ENCODE measurements at regions not wholly inside any gene's neighbourhood (a gene's known extent, or its start where the extent isn't known, plus 50 kb on each side); places are given as distances from the start of the nearest gene placed in this dataset.
"Not testable (repeated sequence)": the region's sequence is repeated elsewhere in the genome, so short reads cannot be mapped to it uniquely, and the experiment has no call there.

DNA sequence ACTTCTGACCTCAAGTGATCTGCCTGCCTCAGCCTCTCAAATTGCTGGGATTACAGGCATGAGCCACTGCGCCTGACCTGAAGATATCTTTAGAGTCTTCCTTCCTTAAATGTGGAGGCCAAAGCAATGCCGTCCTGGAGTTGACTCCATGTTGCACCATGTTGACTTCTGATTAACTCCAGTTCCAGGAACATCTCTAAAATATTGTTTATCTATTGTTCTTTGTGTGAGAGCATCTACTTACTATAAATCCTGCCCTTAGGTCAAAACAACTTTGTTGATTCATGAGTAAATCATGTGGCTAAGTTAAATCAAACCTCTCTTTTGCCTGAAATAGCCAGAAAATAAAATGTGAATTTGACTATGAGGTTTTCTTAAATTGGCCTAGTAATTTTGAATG lies 56.6 kb upstream of the CAPRIN1 start:
- no peaks in the 10 kb centered on the region for H3K4me1 ChIP-seq
- H3K9me3 ChIP-seq, result no peaks in the 10 kb centered on the region
- no peaks in the 10 kb centered on the region for H3K27me3 ChIP-seq
- no peak overlapping the region for H3K4me3 ChIP-seq
- H3K36me3 ChIP-seq, result no peaks in the 10 kb centered on the region
- no peak for TF ChIP-seq POLR2A (IDR thresholded peaks at IDR 0.05)
- no peak for TF ChIP-seq POLR2AphosphoS5 (IDR thresholded peaks at IDR 0.05; ENCODE audit: insufficient read depth in 1 of 2, low read depth in 1 of 2)
- no peak for TF ChIP-seq CTCF (IDR thresholded peaks at IDR 0.05)
- no peak overlapping the region for H3K27ac ChIP-seq
- intact Hi-C loops (cut with DNase I), result no loop called here
- DNase-seq (ENCODE audit: extremely low spot score in 2 of 2), result no peak

- H3K9me3 ChIP-seq; H3K4me3 ChIP-seq; DNase-seq (ENCODE audit: extremely low spot score in 2 of 2); H3K27ac ChIP-seq; H3K36me3 ChIP-seq; H3K4me1 ChIP-seq; intact Hi-C loops (cut with DNase I); H3K27me3 ChIP-seq: not testable (repeated sequence)
Measured at GRCh38 chr11:33991136-33991535, 60.4 kb upstream of the CAPRIN1 start.

DNA sequence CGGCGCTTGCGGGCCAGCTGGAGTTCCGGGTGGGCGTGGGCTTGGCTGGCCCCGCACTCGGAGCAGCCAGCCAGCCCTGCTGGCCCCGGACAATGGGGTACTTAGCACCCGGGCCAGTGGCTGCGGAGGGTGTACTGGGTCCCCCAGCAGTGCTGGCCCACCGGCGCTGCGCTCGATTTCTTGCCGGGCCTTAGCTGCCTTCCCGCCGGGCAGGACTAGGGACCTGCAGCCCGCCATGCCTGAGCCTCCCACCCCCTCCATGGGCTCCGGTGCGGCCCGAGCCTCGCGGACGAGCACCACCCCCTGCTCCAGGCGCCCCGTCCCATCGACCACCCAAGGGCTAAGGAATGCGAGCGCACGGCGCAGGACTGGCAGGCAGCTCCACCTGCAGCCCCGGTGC lies 61.4 kb upstream of the CAPRIN1 start:
- intact Hi-C loops (cut with DNase I); H3K4me1 ChIP-seq; H3K27me3 ChIP-seq; H3K9me3 ChIP-seq; H3K27ac ChIP-seq; DNase-seq (ENCODE audit: extremely low spot score in 2 of 2); H3K4me3 ChIP-seq; H3K36me3 ChIP-seq: not testable (repeated sequence)

DNA sequence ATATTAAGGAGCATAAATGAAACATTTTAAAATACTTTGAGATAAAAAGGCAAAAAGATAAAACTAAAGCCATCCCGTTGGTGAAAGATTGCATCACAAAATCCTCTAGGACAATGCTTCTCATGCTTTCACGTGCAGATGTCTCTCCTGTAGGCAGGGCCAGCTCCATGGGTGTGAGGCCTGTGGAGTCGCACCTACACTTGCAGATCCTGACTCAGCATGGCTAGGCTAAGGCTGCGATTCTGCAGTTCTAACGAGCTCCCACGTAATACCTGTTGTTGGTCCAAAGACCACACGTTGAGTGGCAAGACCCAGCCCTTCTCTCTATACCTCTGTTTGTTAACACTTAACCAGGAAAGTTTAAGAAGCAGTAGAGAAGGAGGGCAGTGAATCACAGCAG lies 62.1 kb upstream of the CAPRIN1 start:
- TF ChIP-seq CTCF (IDR thresholded peaks at IDR 0.05) (no peak), POLR2A (IDR thresholded peaks at IDR 0.05) (no peak), POLR2AphosphoS5 (IDR thresholded peaks at IDR 0.05; ENCODE audit: insufficient read depth in 1 of 2, low read depth in 1 of 2) (no peak)
- H3K36me3 ChIP-seq, result no peaks in the 10 kb centered on the region
- no peak overlapping the region for H3K4me3 ChIP-seq
- intact Hi-C loops (cut with DNase I), result no loop called here
- H3K9me3 ChIP-seq, result no peaks in the 10 kb centered on the region
- no peaks in the 10 kb centered on the region for H3K27me3 ChIP-seq
- no peak overlapping the region for H3K27ac ChIP-seq
- DNase-seq (ENCODE audit: extremely low spot score in 2 of 2), result no peak
- H3K4me1 ChIP-seq, result no peaks in the 10 kb centered on the region

GRCh38 chr11:33988586-33989370 lies 62.8 kb upstream of the CAPRIN1 start:
- H3K36me3 ChIP-seq, result no peaks in the 10 kb centered on the region
- no peak overlapping the region for H3K27ac ChIP-seq
- TF ChIP-seq POLR2AphosphoS5 (IDR thresholded peaks at IDR 0.05; ENCODE audit: insufficient read depth in 1 of 2, low read depth in 1 of 2) (no peak), CTCF (IDR thresholded peaks at IDR 0.05) (no peak), POLR2A (IDR thresholded peaks at IDR 0.05) (no peak)

DNA sequence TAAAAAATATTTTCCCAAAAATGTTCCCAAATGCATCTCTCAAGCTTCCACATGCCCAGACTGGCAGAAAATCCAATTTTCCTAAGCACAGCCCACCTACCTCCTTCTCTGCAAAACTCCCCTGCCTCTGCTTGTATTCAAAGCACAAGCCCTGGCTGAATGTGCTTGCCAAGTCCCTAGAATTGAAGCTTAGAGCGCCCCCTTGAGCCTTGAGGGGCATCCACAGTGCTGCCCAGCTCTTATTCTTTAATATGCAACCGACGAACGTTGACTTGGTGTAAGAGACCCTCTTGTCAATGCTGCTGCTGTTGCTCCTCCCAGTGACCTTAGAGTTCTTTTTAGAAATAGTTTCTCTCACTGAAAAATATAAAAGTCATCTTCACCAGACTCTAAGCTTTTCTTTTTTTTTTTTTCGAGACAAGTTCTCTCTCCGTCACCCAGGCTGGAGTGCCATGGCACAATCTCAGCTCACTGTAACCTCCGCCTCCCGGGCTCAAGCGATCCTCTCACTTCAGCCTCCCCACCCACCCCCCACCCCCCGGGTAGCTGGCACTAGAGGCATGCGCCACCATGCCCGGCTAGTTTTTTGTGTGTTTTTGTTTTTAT lies 63.5 kb upstream of the CAPRIN1 start:
- no peaks in the 10 kb centered on the region for H3K36me3 ChIP-seq
- TF ChIP-seq CTCF (IDR thresholded peaks at IDR 0.05), result peak; percentile 37 to 83 (median 63)
- TF ChIP-seq POLR2AphosphoS5 (IDR thresholded peaks at IDR 0.05; ENCODE audit: insufficient read depth in 1 of 2, low read depth in 1 of 2), result no peak
- H3K9me3 ChIP-seq, result no peaks in the 10 kb centered on the region
- H3K27ac ChIP-seq, result no peak overlapping the region
- H3K27me3 ChIP-seq, result no peaks in the 10 kb centered on the region
- H3K4me1 ChIP-seq, result no peaks in the 10 kb centered on the region
- intact Hi-C loops (cut with DNase I), result no loop called here
- no peak for DNase-seq (ENCODE audit: extremely low spot score in 2 of 2)
- H3K4me3 ChIP-seq, result no peak overlapping the region

More at GRCh38 chr11:33988586-33989370, 62.8 kb upstream of the CAPRIN1 start:
- no peak for DNase-seq (ENCODE audit: extremely low spot score in 2 of 2)
- Histone ChIP-seq H3K4me1 (no peaks in the 10 kb centered on the region), H3K27me3 (no peaks in the 10 kb centered on the region), H3K4me3 (no peak overlapping the region), H3K9me3 (no peaks in the 10 kb centered on the region)
- intact Hi-C loops (cut with DNase I), result no loop called here

All from vagina (tissue), 2 donors.